Mesenteric fat pad (tissue), 1 donor: ENCODE measurements at regions not wholly inside any gene's neighbourhood (a gene's known extent, or its start where the extent isn't known, plus 50 kb on each side); places are given as distances from the start of the nearest gene placed in this dataset.
"Not testable (repeated sequence)": the region's sequence is repeated elsewhere in the genome, so short reads cannot be mapped to it uniquely, and the experiment has no call there.

Experiments
- DNase-seq: peaks from one replicate; pipeline ENCODE4 v3.0.0-alpha.2; 2020; ENCODE audit warnings: low spot score
- donor health status: DM: yes; HTN: yes; CAD: no.

GRCh38 chr6:105882121-105882803, 203.9 kb upstream of the PRDM1 start:
- DNase-seq, result no peak

- no peak for DNase-seq
These were observed 204.5 kb upstream of the PRDM1 start for GRCh38 chr6:105881608-105882007.

GRCh38 chr6:105880030-105880492, 206.1 kb upstream of the PRDM1 start:
- DNase-seq, result no peak

- DNase-seq, result no peak
These were observed 207.0 kb upstream of the PRDM1 start for GRCh38 chr6:105879146-105879545.

GRCh38 chr6:105875974-105876640, 210.0 kb upstream of the PRDM1 start:
- no peak for DNase-seq

GRCh38 chr6:105874835-105875626, 211.1 kb upstream of the PRDM1 start:
- no peak for DNase-seq

GRCh38 chr6:105873799-105874198, 212.3 kb upstream of the PRDM1 start:
- no peak for DNase-seq

- no peak for DNase-seq
These were observed 212.9 kb upstream of the PRDM1 start for GRCh38 chr6:105873211-105873704.

GRCh38 chr6:105872249-105872648, 213.9 kb upstream of the PRDM1 start:
- no peak for DNase-seq

GRCh38 chr6:105871542-105871941, 214.6 kb upstream of the PRDM1 start:
- no peak for DNase-seq

GRCh38 chr6:105869835-105870440, 216.2 kb upstream of the PRDM1 start:
- DNase-seq, result no peak

- DNase-seq, result no peak
These were observed 217.2 kb upstream of the PRDM1 start for GRCh38 chr6:105868823-105869460.

GRCh38 chr6:105867821-105868220, 218.3 kb upstream of the PRDM1 start:
- DNase-seq, result no peak

- DNase-seq, result no peak
These were observed 218.9 kb upstream of the PRDM1 start for GRCh38 chr6:105867277-105867676.

GRCh38 chr6:105862936-105863607, 223.1 kb upstream of the PRDM1 start:
- DNase-seq, result no peak

- not testable (repeated sequence) for DNase-seq
These were observed 225.2 kb upstream of the PRDM1 start for GRCh38 chr6:105860927-105861326.

- no peak for DNase-seq
These were observed 226.7 kb upstream of the PRDM1 start for GRCh38 chr6:105859457-105859856.

- DNase-seq, result not testable (repeated sequence)
These were observed 227.5 kb upstream of the PRDM1 start for GRCh38 chr6:105858639-105859038.

GRCh38 chr6:105855433-105855832, 230.7 kb upstream of the PRDM1 start:
- DNase-seq, result no peak

- DNase-seq, result not testable (repeated sequence)
These were observed 232.2 kb upstream of the PRDM1 start for GRCh38 chr6:105853979-105854378.
